ENCODE measurements at regions not wholly inside any gene's neighbourhood (a gene's known extent, or its start where the extent isn't known, plus 50 kb on each side); places are given as distances from the start of the nearest gene placed in this dataset.

DNA sequence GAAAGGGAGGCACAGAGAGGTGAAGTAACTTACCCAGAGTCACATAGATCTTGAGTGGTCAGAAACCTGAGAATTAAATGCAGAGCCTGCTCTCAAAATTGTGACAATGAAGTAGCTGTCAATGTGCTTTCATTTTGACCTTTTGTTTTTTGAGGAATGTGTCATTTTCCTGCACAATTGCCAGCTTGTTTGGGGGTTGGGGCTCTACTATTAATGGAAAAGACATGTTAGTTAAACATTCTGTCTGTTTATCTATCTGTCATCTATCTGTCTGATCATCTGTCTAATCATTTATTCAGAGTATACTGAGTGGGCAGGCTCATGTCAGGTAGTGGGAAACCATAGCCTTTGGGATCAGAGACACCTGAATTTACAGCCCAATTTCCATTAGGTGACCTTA lies 428.4 kb downstream of the TSN start:
- no peak for DNase-seq

DNA sequence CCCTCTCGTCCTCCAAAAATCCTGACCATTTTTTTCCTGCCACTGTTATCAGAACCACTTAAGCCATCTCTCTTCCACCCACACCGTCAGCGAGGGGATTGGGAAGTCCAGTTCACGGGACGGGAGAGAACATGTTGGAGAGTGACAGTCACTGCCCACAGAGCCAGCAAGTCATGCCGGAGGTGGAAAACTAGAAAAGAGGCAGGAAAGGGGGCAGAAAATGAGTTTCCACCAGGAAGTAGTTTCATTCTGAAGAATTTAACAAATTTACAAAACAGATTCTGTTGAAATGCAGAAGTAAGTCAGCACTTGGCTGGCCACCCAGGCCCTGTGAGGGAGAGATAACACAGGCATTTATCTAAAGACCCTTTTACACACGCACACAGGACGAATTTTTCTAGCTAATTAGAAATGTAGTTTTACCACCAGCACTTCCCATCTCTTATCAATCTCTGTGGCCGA lies 431.3 kb downstream of the TSN start:
- no peak for DNase-seq

DNA sequence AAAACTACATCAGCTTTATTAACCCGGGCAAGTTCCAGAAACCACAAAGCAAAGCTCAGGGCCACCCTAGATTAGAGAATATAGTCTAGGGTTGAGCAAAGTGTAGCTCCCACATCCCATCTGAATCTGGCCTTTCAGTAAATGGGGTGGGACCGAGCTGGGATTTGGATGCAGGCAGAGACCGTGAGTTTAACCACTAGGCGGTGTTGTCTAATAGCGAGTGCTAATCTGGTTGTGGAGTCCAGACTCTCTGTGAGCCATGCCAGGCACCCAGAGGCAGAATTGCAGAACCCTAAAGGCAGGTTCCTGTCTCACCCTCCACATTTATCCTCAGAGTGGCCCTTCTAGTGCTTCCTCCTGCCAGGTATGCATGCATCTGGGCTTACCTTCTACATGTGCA lies 435.9 kb downstream of the TSN start:
- peak; percentile 76 for DNase-seq

DNA sequence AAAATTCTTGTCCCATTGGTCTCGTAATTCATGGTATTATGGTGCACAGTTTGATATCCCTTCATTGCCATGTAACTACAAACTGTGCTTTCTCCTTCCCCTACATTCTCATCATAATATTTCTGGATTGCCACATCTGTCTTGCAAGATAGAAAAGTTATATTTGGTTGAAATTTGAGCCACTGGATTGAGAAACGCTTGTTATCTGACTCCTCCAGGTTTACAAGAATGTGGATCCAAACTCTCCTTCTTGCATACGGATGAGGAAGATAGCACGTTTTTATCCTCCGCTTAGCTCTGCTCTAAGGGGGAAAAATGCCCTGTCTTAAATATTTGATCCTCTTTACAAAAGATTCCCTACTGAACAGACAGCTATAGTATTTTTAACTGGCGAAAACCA lies 438.2 kb downstream of the TSN start:
- no peak for DNase-seq

DNA sequence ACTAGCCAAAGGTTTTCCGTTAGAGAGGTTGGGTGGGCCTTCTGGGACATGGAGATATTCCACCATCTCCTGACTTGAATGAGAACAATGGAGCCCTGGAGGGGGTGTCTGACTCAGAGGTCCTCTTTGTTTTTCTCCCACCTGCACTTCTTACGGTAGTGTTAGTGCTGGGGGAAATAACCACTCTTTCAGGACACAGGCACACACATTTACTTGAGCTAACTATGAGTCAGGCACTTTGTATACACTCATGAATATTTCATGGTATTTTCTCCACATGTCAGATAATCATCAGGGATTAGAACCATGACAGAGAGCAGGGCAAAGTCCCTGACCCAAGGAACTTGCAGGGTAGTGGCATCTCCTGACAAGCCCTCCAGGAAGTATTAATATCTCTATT lies 439.1 kb downstream of the TSN start:
- peak; percentile 70 for DNase-seq

DNA sequence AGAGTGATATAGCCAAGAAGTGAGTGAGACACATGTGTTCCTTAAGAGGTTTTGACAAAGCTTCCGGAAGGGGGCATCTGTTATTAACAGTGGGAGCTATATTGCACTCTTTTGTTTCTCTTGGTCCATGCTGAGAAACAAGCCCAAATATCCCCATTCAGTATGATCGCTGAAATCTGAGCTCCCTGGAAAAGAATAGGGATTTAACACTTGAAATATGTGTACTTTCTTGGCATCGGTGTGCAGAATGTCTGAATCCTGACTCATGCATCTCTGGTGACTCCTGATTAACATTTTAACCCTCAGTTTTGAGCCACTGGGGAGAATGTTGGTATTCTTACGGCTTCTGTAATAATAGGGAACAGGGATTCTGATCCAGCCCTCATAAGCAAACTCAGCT lies 448.1 kb downstream of the TSN start:
- DNase-seq = peak; percentile 70

DNA sequence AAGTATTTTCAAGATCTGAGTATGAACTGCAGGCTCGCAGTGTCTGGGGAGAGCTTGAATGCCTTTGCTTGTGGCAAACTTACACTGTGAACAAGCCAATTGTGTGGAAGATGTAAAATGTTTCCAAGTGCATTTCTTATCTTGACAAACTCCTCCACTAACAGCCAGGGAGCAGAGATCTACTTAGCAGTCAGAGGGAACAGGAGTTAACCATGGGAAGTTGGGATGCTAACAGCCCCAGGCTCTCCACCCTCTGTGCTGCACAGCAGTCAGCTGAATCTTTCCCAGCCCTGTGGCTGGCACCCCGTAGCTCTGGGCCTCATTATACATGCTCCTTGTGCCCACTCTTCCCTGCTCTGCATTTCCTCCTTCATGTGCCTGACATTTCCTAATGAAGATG lies 450.2 kb downstream of the TSN start:
- DNase-seq = peak; percentile 14

DNA sequence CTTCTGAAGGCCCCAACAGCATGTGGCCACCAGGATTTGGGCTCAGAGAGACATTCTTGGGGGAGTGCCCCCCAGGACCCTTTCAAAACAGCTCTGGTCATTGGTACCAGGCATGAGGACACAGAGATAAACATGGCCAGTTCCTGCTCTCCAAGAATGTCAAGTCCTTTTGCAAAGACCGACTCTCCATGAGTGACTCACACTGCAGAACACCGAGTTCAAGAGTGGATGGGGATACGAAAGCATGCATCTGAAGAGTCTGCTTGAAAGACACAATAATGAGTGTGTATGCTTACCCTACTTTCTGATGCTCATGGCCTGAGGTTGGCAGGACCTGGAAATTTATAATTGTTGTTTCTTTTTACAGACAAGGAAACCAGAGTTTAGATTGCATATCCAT lies 450.6 kb downstream of the TSN start:
- no peak for DNase-seq

DNA sequence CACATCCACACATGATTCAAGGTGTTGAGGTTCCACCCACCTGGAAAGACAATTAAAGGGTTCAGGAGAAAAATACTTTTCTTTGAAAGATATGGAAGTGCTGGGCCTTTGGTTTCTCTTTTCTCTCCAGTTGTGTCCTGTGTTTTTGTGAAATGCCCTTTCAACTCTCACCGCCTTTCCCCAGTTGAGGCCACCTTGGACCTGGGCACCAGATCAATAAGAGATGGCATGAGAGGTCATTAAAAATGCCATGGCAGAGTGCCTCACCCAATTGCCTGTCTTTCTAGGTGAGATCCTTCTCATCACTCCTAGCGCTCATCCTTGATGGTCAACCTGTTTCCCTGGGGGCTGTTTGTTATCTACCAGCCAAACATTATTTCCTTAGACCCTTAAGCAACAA lies 453.9 kb downstream of the TSN start:
- DNase-seq = no peak

DNA sequence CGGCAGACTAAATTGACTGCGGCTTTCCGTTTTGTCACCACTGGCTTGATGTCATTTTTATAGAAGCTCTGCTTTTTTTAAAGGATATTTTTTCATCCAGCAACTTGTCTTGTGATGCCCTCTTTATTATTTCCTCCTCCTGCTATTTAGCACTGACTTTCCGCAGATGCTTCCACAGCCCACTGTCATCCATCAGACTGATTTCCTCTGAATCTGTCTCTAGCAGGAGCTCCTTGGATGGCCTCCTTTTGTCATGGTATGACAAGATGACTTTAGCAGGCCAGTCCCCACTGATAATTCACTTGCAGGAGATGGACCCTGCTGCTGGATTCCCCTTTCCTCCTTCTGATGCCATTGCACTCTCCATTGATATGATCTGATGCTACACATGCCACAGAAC lies 454.6 kb downstream of the TSN start:
- DNase-seq = no peak

DNA sequence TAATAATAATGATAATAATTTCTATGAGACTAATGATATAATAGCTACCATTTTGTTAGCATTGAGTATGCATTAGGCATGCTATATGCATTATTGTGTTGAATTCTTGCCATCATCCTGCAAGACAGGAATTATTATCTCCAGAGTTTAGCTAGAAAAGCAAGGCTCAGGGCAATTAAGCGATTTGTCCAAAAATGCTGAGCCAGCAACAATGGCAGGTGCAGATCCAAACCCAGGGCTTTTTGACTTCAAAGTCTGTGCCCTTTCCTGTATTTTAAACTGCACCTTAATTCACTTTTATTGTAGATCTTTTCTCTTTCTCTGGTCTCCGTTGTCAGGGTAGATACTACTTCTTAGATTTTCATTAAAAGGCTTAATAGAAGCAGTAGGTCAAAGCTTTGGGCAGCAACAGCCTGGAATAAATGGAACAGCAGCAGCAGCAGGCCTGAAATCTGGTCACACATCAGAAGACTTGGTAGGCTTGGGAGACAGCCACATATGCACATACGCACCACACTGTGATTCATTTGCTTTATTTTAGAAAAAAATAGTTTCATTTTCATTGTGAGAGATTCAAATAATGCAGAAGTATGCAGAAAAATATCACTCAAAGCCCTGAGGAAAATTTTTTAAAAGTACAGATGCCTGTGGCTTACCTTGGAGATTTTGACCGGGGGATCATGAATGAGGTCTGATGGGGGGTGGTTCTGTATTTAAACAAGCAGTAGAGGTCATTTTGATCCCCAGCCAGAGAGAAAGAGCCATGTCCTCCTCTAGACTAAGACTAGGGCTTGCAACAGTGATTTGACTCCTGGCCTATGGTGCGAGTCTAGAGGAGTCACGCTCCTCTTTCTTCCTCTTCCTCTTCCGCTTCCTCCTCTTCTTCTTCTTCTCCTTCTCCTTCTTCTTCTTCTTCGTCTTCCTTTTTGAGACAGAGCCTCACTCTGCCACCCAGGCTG lies 455.7 kb downstream of the TSN start:
- DNase-seq = no peak

DNA sequence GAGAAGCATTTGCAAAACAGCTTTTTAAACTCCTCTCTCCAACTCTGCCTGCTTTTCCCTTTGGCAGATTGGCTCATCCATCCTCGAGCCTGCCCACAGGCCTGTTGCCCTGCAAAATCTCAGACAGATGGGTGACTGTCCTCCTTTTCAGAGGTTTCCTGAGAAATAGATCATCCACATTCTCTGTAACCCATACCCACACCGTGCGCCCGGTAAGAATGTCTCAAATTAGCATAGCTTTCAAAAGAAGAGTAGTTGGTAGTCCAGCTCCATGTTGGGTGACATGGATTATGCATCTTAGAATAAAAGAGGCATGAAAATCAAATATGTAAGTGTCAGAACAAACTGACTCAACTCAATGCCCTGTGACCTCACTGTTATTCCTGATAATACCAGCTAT lies 457.9 kb downstream of the TSN start:
- DNase-seq = no peak

DNA sequence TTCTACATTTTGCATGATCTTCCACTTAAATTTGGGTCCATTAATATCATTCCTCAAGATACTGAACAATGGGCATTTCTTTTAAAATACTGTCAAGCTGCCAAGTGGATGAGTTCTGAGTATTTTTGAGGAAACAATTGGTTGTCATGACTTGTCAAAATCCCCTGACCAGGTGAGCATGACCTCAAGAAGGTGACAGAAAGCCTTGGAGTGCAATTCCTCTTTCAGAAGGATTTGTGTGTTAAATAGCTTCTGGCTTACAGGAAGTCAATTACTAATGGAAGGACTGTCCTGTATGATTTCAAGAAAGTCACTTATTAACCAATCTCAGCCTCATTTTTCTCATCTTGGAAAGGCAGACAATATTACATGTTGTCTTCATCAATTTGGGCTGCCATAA lies 460.6 kb downstream of the TSN start:
- no peak for DNase-seq

DNA sequence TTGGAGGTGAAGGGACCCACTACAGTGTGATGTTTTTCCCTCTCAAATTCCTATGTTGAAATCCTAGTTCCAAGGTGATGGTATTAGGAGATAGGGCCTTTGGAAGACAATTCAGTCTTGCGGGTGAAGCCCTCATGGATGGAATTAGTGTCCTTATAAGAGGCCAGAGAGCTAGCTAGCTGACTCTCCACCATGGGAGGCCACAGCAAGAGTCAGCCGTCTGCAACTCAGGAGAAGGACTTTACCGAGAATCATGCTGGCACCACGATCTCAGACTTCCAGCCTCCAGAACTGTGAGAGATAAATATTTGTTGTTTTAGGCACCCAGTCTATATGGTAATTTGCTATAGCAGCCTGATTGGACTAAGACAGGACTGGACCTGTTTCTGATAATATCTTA lies 461.4 kb downstream of the TSN start:
- no peak for DNase-seq

DNA sequence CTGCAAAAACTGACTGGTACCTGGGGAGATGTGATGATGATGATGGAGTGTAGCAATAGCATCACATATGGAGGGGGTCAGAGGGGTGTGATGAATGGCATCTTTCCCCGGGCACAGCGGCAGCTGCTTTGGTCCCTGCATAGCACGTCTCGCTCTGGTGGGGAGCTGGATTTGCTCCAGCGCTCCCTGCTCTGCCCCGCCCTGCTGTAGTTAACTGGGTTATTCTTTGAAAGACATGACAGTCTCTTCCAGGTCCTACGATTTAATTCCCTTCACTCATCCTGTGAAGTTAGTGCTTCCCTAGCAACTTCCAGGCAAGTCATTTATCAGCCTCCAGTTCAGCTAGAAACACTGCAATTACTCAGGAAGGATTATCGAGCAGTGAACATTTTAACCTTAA lies 463.1 kb downstream of the TSN start:
- DNase-seq = no peak

DNA sequence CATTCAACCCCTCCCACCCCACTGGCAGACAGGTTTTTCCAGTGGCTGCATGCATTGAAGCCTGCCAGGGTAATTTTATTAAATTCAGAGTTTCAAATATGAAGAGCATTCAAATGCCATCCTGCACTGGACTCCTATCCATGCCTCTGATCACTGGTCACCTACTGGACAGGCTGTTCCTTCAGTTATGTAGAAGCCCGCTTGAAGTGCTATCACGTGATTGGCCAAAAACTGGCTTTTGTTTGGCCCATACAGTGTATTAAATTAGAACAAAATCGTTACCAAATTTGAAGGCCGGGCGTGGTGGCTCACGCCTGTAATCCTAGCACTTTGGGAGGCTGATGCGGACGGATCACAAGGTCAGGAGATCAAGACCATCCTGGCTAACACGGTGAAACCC lies 464.1 kb downstream of the TSN start:
- no peak for DNase-seq

DNA sequence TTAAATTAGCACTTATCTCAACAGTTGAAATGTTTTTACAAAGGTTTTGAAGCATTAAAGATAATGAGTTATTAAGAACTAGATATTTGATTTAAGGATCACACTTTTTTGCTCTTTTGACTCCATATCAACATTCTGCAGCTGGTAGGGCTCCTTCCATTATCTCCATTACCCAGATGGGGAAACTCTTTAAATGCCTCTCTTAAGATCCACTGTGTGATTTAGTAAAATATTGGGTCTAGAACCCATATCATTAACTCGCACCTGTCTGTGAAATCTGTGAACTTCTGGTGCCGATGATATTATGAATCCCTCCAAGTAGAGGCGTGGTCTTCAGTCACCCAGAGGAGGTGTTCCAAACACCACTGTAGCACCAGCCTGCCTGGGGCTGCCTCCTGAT lies 466.2 kb downstream of the TSN start:
- no peak for DNase-seq

DNA sequence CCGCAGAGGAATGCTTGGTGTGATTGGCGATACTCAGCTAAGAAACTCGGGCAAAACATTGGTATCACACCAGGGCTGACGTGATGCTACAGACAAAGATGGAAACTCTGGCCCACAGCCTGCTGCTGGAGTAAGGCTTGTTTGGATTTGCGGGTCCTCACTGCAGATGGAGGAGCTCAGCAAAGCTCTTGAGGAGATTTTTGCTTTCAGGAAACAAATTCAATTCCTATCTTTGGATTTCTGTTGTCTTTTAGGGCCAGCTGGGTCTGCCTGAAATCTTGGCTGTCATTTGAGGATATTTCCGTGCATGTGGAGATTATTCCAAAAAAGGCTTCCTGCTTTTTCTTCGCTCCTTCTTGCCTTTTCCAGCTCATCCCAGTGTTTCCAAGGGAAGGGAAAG lies 475.8 kb downstream of the TSN start:
- DNase-seq = no peak

DNA sequence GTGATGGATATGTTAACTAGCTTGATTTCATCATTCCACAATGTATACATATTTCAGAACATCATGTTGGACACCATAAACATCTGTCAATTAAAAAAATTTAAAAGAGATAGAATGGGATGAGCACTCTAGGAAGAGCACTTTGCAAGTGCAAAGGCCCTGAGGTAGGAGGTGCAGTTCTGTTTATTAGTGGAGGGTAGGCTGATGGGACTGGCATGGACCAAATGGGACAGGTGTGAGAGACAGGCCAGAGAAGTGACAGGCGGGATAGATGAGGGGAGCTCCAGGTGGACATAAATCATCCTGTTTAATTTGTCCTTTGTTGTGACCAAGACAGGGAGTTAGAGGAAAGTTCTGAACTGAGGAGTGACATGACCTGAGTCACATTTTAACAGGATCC lies 477.9 kb downstream of the TSN start:
- no peak for DNase-seq

DNA sequence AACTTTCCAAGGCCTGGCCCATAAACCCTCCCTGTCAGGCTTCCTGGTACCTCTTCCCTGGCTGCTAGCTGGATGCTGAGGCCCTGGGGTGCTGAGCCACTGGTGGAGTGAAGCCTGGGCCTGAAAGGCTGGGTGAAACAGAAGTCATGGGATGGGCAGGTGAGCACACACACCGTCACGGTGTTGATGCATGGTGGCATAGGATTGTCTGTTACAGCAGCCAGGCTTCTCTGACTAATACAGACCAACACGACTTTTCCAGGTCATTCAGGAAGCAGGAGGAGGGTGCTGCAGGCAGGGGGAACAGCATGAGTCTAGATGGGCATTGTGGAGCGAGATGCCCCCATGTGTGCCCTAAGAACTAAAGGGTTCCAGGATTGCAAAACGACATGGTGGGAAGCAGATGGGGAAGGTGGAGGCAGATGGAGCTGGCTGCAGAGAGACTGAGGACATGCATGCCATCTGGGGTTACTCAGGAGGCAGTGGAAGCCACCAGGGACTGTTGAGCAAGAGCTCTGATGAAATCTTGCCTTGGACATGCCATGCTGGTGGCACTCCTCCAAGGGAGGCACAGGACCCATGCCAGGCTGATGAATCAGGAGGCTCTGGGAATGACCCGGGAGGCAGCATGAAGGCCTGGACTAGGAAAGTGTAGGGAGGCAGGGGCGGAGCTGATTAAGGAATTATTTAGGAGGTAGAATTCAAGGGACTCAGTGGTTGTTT lies 480.9 kb downstream of the TSN start:
- DNase-seq = no peak

DNA sequence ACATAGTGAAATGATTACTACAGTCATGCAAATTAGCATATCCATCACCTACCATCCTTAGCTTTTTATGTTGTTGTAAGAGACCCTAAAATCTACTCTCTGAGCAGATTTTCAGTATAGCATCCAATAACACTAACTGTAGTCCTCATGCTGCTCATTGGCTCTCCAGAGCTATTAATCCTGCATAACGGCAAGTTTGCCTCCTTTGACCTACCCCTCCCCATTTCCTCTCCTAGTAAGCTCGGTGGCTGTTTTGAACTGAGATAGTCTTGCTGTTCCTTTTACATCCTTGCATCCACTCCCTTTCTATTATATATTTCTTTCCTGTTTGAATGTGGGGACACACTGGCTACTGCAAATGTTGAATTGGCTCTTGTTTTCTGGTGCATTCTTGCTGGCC lies 481.5 kb downstream of the TSN start:
- no peak for DNase-seq

DNA sequence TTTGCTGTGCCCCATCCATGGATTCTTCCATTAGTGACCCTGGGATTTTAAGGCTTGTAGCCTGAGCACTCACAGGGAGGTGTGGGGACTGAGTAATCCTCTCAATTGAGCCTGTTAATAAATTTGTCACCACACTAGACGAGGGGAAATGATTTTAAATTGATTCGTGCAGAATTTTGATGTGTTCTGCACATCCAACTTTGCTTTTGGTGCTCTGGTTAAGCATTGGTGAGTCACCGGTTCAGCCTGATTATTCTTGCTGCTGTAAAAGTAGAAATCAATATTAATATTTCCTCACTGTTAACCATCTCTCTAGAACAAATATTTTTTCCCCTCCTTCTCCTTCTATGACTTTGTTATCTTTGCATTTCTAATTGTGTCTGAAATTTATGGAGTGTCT lies 482.0 kb downstream of the TSN start:
- no peak for DNase-seq

DNA sequence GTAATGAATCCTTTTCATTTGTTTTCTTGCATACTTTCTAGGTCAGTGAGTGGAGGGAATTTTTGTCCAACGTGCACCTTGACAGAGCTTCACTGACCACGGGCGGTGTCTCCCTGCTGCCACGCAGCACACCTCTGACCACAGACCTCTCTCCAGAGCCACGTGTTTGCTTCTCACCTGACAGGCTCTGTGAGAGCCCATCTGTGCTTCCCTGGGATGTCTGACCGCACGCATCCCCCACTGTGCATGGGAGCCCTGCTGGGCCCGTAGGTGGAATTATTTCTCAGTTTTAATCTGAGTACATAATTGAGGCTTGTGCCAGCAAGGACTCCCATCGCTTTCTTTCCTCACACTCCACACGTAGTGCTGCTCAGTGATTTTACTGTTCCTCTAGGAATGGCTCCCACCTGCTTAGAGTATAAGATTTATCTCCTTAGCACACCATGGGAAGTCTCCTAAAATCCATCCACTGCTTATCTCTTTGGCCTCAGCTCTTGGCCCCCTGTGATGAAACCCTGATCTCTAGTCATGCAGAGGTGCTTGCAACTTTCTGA lies 482.6 kb downstream of the TSN start:
- DNase-seq = peak; percentile 89

DNA sequence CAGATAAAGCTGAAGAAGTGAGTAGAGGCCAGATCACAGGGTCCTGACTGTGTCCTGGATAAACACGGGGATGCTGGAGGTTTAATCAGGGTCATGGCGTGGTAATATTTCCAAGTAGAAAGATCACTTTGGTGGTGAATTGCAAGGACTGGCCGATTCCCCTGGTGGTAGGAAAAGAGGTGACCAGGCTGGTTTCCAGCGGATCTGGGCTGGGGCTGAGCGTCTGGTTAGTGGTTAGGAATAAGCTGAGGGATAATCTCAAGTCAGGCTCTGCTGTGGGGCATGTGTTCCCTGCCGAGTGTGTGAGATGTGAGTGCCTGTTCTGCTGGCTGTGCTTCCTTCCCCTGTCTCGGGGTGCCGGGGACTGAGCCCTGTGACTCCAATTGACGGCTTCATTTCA lies 484.0 kb downstream of the TSN start:
- DNase-seq = no peak

Measured in NCI-H146 (cell line).